Breast epithelium (tissue), 4 donors: ENCODE measurements at regions not wholly inside any gene's neighbourhood (a gene's known extent, or its start where the extent isn't known, plus 50 kb on each side); places are given as distances from the start of the nearest gene placed in this dataset.

ENCODE experiments used
- DNase-seq, 2 donors: peaks; one replicate each; pipeline ENCODE4 v3.0.0-alpha.2; 2019; ENCODE audit warnings: low spot score in 2 of 2
- H3K27ac ChIP-seq, 2 donors: fragments of 200-600 bp; sonication (generic) in 1 of 2; one replicate each; pipeline ENCODE4 v1.5.1; 2016 to 2019; ENCODE audit warnings: mild to moderate bottlenecking in 1 of 2
- H3K27me3 ChIP-seq, 2 donors: fragments of 200-600 bp; sonication (generic) in 1 of 2; one replicate each; pipeline versions ENCODE4 v1.5.1 to v1.6.0; 2017 to 2019; ENCODE audit warnings: control low read depth in 1 of 2, mild to moderate bottlenecking in 1 of 2
- H3K36me3 ChIP-seq: fragments of 200-600 bp; one replicate; pipeline ENCODE4 v1.5.1; 2019
- H3K4me1 ChIP-seq, 2 donors: fragments of 200-600 bp; sonication (generic); one replicate each; pipeline ENCODE4 v1.5.1; 2016 to 2019; ENCODE audit warnings: control low read depth in 1 of 2
- H3K4me3 ChIP-seq, 3 donors: fragments of 200-600 bp; sonication (generic); 1 replicate in 2 of 3; 2 replicates in 1 of 3; pipeline ENCODE4 v1.5.1; 2016 to 2019; ENCODE audit warnings: mild to moderate bottlenecking in 3 of 3, moderate library complexity in 2 of 3
- H3K9me3 ChIP-seq, 2 donors: fragments of 200-600 bp; sonication (generic) in 1 of 2; one replicate each; pipeline ENCODE4 v1.5.1; 2016 to 2019; ENCODE audit warnings: control low read depth in 1 of 2
- POLR2A ChIP-seq: fragments of 450-650 bp; IDR thresholded peaks from one replicate; pipeline ENCODE4 v1.6.1; 2016; ENCODE audit warnings: antibody characterized with exemption, mild to moderate bottlenecking, moderate library complexity
- POLR2AphosphoS5 ChIP-seq, 3 donors: sonication (generic); formaldehyde crosslinking; IDR thresholded peaks; one replicate each; pipeline ENCODE4 v1.6.1; 2017; ENCODE audit warnings: antibody characterized with exemption in 3 of 3
- intact Hi-C: fragments of 100-400 bp; cut with DNase I; formaldehyde crosslinking; loops from one replicate; pipeline ENCODE4 v1.15.1; 2023; ENCODE audit warnings: low total_unique reads
- TF ChIP-seq, protein P1 (sequence below), 3 donors: fragments of 450-650 bp; IDR thresholded peaks; one replicate each; pipeline ENCODE4 v1.5.1; 2016 to 2017; ENCODE audit warnings: antibody characterized with exemption in 3 of 3, mild to moderate bottlenecking in 3 of 3, moderate library complexity in 3 of 3

DNA sequence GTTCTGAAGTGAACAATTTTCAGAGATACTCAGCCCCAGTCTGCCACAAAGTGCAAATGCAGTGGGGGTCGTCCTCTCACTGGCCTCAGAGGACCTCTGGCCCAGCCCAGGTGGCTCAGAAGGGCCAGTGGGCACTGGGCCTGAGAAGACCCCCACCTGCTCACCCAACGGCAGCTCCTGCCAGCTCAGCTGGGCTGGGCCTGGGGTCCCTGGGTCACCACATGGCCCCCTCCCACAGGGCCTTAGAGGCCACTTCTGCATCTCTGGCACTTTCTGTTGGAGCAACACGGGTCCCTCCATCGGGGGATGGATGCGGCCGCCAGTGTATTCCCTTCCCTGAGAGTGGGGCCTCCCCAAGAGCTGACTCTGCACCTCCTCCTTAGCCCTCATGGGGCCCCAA is 262.7 kb upstream of the KCNH8 start:
- TF ChIP-seq POLR2AphosphoS5 (IDR thresholded peaks at IDR 0.05) (no peak), POLR2A (no peak)
- TF ChIP-seq, protein P1, sequence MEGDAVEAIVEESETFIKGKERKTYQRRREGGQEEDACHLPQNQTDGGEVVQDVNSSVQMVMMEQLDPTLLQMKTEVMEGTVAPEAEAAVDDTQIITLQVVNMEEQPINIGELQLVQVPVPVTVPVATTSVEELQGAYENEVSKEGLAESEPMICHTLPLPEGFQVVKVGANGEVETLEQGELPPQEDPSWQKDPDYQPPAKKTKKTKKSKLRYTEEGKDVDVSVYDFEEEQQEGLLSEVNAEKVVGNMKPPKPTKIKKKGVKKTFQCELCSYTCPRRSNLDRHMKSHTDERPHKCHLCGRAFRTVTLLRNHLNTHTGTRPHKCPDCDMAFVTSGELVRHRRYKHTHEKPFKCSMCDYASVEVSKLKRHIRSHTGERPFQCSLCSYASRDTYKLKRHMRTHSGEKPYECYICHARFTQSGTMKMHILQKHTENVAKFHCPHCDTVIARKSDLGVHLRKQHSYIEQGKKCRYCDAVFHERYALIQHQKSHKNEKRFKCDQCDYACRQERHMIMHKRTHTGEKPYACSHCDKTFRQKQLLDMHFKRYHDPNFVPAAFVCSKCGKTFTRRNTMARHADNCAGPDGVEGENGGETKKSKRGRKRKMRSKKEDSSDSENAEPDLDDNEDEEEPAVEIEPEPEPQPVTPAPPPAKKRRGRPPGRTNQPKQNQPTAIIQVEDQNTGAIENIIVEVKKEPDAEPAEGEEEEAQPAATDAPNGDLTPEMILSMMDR (IDR thresholded peaks at IDR 0.05): no peak
- no peaks in the 10 kb centered on the region for H3K9me3 ChIP-seq
- no peaks in the 10 kb centered on the region for H3K36me3 ChIP-seq
- intact Hi-C loops: no loop called here
- H3K4me3 ChIP-seq: no peak overlapping the region
- no peak overlapping the region for H3K27ac ChIP-seq
- no peak for DNase-seq
- H3K27me3 ChIP-seq: no peaks in the 10 kb centered on the region
- H3K4me1 ChIP-seq: no peaks in the 10 kb centered on the region

DNA sequence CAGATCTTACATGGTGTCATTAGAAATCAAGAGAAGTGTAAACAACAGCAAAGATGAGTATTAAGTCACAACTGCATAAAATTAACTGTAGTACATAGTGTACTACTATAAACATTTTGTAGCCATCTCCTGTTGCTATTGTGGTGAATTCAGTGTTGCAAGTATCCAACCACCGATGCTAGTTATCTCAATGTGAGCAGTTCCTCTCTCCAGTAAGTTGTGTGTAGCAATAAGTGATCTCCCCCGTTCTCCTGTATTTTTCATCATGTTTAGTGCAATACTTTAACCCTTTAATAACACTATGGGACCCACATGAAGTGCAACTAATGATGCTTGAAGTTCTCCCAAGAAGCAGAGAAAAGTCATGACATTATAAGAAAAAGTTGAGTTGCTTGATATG is 264.7 kb upstream of the KCNH8 start:
- no peak overlapping the region for H3K4me3 ChIP-seq
- H3K36me3 ChIP-seq: no peaks in the 10 kb centered on the region
- H3K27ac ChIP-seq: no peak overlapping the region
- no peaks in the 10 kb centered on the region for H3K4me1 ChIP-seq
- no peak for DNase-seq
- no peaks in the 10 kb centered on the region for H3K27me3 ChIP-seq
- intact Hi-C loops: no loop called here
- no peaks in the 10 kb centered on the region for H3K9me3 ChIP-seq
- TF ChIP-seq, protein P1 (IDR thresholded peaks at IDR 0.05): no peak
- TF ChIP-seq POLR2AphosphoS5 (IDR thresholded peaks at IDR 0.05): no peak
- no peak for TF ChIP-seq POLR2A

DNA sequence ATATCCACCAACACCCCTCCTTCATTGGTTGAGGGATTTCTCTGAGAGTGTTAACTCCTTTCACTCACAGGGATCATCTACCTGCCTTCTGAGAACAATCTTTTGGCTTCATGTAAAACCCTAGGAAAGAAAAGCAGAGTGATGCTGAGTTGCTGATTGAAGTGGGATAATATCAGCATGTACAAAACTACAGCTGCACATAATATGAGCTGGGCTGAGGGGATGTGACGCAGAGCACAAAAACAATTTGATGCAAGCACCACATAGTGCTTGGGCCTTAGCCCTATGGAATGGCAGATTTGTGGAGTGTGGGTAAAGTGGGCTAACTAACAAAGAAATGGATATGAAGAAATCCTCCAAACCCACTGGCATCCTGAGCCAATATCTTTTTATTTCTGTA is 267.6 kb upstream of the KCNH8 start:
- intact Hi-C loops: no loop called here
- no peak overlapping the region for H3K27ac ChIP-seq
- H3K27me3 ChIP-seq: no peaks in the 10 kb centered on the region
- H3K4me1 ChIP-seq: no peaks in the 10 kb centered on the region
- H3K9me3 ChIP-seq: no peaks in the 10 kb centered on the region
- DNase-seq: no peak
- H3K36me3 ChIP-seq: no peaks in the 10 kb centered on the region
- no peak overlapping the region for H3K4me3 ChIP-seq
- TF ChIP-seq POLR2AphosphoS5 (IDR thresholded peaks at IDR 0.05): no peak
- no peak for TF ChIP-seq POLR2A

DNA sequence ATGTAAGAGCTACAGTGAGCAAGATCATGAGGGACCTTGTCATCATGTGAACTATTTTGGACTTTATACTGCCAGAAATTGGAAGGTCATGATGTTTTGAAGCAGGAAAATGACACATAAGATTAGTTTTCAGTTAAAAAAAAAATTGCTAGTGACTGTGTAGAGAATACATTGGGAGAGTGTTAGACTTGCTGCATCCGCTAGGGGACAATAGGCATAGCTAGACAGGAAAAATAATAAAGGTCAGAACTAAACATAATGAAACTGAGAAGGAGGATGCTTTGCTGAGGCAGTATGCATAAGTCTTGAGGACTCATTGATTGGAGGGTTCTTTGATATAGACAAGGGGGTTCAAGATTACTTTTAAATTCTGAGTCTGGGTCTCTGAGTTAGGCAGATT is 275.8 kb upstream of the KCNH8 start:
- TF ChIP-seq POLR2AphosphoS5 (IDR thresholded peaks at IDR 0.05) (no peak), POLR2A (no peak)
- TF ChIP-seq, protein P1 (IDR thresholded peaks at IDR 0.05): no peak
- Histone ChIP-seq H3K36me3 (no peaks in the 10 kb centered on the region), H3K4me1 (no peaks in the 10 kb centered on the region), H3K4me3 (no peak overlapping the region), H3K9me3 (no peaks in the 10 kb centered on the region), H3K27ac (no peak overlapping the region), H3K27me3 (no peaks in the 10 kb centered on the region)
- intact Hi-C loops: no loop called here
- no peak for DNase-seq

DNA sequence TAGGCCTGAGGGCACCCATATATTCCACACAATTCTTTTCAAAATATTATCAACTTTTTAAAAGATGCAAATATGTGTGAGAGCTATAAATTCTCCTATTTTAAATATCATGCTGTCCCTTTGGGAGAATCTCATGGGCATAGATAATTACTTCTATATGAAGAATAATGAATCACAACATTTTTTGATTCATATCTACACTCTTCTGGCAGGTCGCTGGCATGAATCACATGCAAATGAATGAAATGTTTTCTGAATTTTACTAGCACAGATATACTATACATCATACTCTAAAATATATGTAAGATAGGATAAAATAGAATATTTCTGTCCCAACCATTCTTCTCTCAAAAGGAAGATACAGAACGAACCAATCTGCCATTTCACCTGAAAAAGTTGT is 277.7 kb upstream of the KCNH8 start:
- no peaks in the 10 kb centered on the region for H3K9me3 ChIP-seq
- TF ChIP-seq POLR2A: no peak
- TF ChIP-seq, protein P1 (IDR thresholded peaks at IDR 0.05): no peak
- DNase-seq: no peak
- no peaks in the 10 kb centered on the region for H3K4me1 ChIP-seq
- H3K27me3 ChIP-seq: no peaks in the 10 kb centered on the region
- H3K27ac ChIP-seq: no peak overlapping the region
- no peak overlapping the region for H3K4me3 ChIP-seq
- intact Hi-C loops: no loop called here
- H3K36me3 ChIP-seq: no peaks in the 10 kb centered on the region

DNA sequence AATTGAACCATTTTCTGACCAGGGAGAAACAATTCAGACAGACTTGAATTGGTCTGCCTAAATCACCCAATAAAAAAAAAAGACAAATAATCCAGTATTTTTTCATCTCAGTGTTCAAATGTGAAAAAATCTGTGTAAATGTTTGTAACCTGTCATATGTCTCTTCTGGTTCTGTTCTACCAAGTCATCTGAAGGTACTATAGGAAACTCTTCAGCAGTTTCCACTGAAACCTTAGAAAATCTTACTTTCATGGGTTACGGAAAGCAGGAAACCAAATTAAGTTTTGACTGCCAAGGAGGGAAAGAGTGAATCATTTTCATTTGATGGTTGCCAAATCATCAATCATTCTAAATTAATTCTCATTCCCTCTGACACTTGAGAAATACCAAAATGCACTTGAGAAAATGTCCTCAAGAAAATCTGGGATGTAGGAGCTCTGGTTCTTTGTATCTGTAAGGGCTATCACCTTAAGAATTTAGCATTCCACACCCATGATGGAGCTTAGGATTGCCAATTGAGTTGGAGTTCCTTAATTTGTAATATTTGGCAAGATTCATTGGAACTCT is 278.2 kb upstream of the KCNH8 start:
- Histone ChIP-seq H3K36me3 (no peaks in the 10 kb centered on the region), H3K27me3 (no peaks in the 10 kb centered on the region), H3K4me3 (no peak overlapping the region), H3K9me3 (no peaks in the 10 kb centered on the region), H3K27ac (no peak overlapping the region), H3K4me1 (no peaks in the 10 kb centered on the region)
- no peak for DNase-seq
- TF ChIP-seq POLR2A (no peak), POLR2AphosphoS5 (IDR thresholded peaks at IDR 0.05) (no peak)
- TF ChIP-seq, protein P1 (IDR thresholded peaks at IDR 0.05): no peak
- intact Hi-C loops: no loop called here
